HG03045 (cell line): ENCODE measurements at regions not wholly inside any gene's neighbourhood (a gene's known extent, or its start where the extent isn't known, plus 50 kb on each side); places are given as distances from the start of the nearest gene placed in this dataset.

ENCODE experiments used
- ATAC-seq: cut with Tn5 transposase; IDR thresholded peaks from one replicate; pipeline ENCODE4 v1.9.1; 2021; ENCODE audit warnings: mild to moderate bottlenecking, moderate library complexity; ENCODE audit not compliant: unreplicated experiment

- ATAC-seq = no peak
These were observed 501.7 kb upstream of the STXBP6 start for GRCh38 chr14:25551674-25552073.

- no peak for ATAC-seq
These were observed 496.9 kb upstream of the STXBP6 start for GRCh38 chr14:25546826-25547225.

- no peak for ATAC-seq
These were observed 488.0 kb upstream of the STXBP6 start for GRCh38 chr14:25537846-25538455.

GRCh38 chr14:25526290-25526689 lies 476.3 kb upstream of the STXBP6 start:
- ATAC-seq = no peak

- no peak for ATAC-seq
These were observed 473.0 kb upstream of the STXBP6 start for GRCh38 chr14:25522926-25523325.

- ATAC-seq = no peak
These were observed 472.2 kb upstream of the STXBP6 start for GRCh38 chr14:25522116-25522515.

GRCh38 chr14:25521616-25522015 lies 471.7 kb upstream of the STXBP6 start:
- ATAC-seq = no peak

- no peak for ATAC-seq
These were observed 470.9 kb upstream of the STXBP6 start for GRCh38 chr14:25520821-25521220.

GRCh38 chr14:25518364-25518763 lies 468.4 kb upstream of the STXBP6 start:
- no peak for ATAC-seq

- ATAC-seq = no peak
These were observed 466.9 kb upstream of the STXBP6 start for GRCh38 chr14:25516838-25517237.

- no peak for ATAC-seq
These were observed 458.9 kb upstream of the STXBP6 start for GRCh38 chr14:25508845-25509244.

- no peak for ATAC-seq
These were observed 451.8 kb upstream of the STXBP6 start for GRCh38 chr14:25501749-25502148.

- no peak for ATAC-seq
These were observed 439.0 kb upstream of the STXBP6 start for GRCh38 chr14:25488961-25489360.

GRCh38 chr14:25485381-25485780 lies 435.4 kb upstream of the STXBP6 start:
- no peak for ATAC-seq

- no peak for ATAC-seq
These were observed 435.0 kb upstream of the STXBP6 start for GRCh38 chr14:25484906-25485305.

GRCh38 chr14:25484235-25484634 lies 434.3 kb upstream of the STXBP6 start:
- no peak for ATAC-seq

- no peak for ATAC-seq
These were observed 427.6 kb upstream of the STXBP6 start for GRCh38 chr14:25477316-25478098.

- ATAC-seq = no peak
These were observed 422.8 kb upstream of the STXBP6 start for GRCh38 chr14:25472700-25473099.

- no peak for ATAC-seq
These were observed 414.8 kb upstream of the STXBP6 start for GRCh38 chr14:25464772-25465171.

- no peak for ATAC-seq
These were observed 414.1 kb upstream of the STXBP6 start for GRCh38 chr14:25464078-25464477.

GRCh38 chr14:25463480-25463879 lies 413.5 kb upstream of the STXBP6 start:
- no peak for ATAC-seq

- ATAC-seq = no peak
These were observed 411.8 kb upstream of the STXBP6 start for GRCh38 chr14:25461780-25462179.

GRCh38 chr14:25444381-25444780 lies 394.4 kb upstream of the STXBP6 start:
- no peak for ATAC-seq
